Effector CD8-positive, alpha-beta T cell (primary cell): ENCODE measurements at regions not wholly inside any gene's neighbourhood (a gene's known extent, or its start where the extent isn't known, plus 50 kb on each side); places are given as distances from the start of the nearest gene placed in this dataset.

Source experiments
- DNase-seq: peaks from one replicate; lab custom pipeline; 2025; lab: John Stamatoyannopoulos, UW

DNA sequence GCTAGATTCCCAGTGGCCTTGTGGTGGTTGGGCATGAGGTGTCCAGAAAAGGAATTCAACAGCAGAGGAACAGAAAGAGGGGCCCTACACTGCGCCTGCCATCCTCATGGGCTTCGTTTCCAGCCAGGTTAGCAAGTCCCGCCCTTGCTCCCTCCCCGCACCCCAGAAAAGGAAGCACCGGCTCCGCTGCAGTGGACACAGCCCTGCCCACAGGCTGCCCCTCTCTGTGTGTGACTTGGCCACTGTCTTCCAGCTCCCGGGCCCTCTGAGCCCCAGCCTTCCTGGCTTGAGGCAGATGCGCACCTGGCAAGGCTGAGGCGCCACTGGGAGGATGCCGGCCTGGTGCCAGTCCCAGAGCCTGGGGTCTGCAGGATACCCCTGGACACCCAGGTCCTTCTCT is 305.0 kb upstream of the IRX4 start:
- DNase-seq, result no peak

DNA sequence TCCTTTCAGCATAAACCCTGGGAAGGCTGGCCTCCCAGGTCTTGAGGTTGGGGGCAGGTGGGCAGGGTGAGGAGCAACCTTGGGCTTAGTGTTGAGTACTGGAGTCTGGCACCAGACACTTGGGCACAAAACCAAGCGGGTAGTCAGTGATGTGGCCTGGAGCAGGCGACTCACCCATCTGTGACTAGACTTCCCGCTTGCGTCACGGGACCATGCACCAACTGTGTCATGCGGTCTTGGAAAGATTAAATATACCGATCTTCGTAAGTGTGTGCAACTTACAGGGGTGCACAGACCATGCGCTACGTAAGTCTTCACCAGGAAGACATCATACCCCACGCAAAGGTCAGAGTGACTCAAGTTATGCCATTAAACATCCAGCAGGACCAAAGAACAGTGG is 304.4 kb upstream of the IRX4 start:
- DNase-seq, result no peak

DNA sequence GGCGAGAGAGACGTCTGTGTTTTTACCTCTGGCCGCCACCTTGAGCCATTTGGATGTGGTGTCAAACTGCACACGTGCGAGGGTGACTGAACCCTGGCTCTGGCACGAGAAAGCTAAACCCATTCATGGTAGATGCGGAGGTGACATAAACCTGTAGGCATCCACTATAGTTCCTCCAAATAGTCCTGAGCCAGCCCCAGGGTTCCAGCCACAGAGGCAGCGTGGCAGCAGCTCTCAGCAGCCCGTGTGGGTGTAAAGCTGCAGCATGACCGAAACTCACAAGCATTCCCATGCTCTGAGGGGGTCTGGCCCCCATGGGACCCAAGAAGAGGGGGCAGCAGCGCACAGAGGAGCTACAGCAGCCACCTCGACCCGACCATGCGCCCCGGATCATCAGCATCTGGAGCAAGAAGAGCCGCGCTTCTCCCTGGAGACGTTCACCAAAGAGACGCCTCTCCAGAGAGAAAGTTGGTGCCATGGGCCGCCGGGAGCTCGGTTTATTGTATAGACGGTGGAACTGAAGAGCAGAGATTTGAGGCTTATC is 303.8 kb upstream of the IRX4 start:
- DNase-seq, result no peak

DNA sequence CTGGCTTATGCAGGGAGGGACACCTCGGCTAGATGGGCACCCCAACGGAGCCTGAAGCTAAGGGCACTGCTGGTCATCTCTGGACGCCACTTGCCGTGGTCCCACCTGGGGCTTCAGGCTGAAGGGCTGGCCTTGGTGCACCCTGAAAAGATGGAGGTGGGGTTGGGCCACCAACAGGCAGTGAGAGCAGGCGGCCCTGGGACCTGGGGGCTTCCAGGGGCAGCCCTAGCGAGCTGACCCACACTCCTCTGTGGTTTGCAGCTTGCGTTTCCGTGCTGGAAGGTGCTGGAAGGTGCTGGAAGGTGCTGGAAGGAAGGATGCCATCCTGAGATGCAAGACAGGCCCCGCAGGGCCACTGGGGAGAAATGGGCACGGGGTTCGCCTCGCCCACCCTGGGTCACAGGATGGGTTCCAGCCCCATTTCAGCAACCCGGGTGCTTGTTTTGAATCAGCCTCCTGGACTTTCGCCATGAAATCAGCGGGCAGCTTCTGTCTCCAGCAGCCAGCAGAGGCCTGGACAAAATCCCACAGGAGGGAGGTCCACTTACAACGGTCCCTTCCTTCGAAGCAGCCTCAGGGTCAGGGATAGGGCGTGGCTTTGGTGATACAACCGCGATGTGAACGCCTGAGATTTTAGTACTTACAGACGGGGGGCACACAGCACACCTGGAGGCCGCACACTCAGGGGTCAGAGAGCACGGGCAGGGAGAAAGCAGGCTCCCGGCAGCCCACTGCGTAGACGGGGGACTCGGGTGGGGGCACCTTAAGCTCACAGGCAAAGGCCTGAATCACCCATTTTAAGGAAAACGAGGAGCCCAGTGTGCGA is 303.1 kb upstream of the IRX4 start:
- no peak for DNase-seq

DNA sequence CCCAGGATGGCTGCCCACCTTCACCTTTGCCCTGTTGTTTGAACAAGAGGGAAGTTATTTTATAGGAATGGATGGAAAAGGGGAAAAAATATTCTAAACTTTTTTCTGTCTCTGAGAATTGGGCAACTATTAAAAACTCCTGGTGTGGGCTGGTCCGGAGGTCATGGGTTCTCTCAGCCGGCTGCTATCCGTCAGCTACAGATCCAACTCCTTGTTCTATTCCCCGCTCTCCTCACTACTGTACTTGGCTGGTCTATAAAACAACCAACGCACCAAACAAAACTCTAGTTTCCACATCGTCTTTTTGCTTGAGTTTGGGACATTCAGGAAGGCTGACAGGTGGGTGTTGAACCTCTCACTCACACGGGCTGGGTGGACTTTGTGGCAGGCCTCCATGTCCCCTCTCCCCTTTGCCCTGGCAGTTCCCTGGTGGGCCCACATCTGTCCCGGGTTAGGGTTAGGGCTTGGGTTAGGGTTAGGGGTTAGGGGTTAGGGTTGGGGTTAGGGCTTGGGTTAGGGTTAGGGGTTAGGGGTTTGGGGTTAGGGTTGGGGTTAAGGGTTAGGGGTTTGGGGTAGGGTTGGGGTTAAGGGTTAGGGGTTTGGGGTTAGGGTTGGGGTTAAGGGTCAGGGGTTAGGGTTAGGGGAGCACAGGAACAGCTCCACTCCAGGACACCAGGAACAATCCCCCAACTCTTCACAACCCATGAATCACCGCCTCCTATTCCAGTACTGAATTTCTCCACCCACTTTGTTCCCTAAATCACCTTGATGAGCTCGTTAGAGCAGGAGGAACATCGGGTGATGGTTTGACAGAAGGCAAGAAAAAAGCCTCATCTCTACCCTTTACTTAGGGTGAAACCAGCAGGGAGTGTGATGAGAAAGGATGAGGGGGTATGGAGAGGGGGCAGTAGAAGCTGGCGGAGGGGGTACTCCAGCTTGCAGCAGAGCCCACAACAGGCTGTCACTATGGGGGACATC is 302.1 kb upstream of the IRX4 start:
- no peak for DNase-seq

DNA sequence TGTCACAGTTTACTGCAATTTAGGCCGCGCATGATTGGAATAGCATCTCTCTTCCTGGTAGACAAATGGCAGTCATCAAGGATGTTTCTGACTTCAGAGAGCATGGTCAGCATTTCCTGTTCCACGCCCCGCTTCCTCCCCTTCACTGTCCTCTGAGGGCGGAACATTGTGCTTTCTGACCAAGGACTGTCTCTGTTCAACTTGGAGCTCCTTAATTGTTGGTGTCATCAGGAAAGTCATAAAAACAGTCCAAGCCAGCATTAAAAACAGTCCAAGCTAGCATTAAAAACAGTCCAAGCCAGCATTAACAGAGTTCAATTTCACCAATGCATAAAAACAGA is 301.3 kb upstream of the IRX4 start:
- DNase-seq, result no peak

DNA sequence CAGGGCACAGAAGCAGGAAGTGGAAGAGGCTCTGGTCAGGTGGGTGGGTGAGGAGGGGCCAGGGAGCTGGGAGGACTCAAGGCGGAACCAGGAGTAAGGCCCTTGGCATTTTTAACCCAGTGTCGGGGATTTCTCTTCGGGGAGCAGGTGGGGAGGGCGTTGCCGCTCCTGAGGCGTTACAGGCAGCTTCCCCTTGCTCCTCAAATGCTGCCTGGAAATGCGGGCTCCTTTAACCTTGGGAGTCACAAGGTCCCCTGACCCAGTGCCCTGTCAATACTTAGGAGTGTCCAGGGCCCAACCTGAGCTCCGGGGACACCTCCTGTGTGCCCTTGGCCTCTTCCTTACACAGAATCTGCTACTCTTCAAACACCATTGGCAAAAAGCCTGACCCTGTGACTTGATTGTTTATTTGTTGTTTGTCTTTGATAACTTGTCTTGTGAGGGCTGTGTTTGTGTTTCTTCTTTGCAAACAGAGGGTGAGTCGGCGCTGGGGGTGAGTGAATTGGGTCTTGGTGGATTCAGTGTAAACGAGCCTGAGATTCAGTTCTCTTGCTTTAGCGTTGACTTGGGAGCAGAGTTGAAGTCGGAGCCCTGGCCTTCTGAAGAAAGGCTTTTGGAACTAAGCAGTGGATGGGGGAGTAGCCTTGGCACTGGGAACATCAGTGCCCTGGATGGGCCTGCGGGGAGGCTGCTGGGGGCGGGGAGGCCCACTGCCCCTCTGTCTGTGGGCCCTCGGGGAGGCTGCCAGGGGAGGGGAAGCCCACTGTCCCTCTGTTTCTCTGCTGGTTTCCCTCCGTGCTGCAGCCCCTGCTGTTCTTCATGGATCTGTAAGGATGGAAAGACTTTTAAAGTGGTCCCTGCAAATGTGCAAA is 300.7 kb upstream of the IRX4 start:
- no peak for DNase-seq

DNA sequence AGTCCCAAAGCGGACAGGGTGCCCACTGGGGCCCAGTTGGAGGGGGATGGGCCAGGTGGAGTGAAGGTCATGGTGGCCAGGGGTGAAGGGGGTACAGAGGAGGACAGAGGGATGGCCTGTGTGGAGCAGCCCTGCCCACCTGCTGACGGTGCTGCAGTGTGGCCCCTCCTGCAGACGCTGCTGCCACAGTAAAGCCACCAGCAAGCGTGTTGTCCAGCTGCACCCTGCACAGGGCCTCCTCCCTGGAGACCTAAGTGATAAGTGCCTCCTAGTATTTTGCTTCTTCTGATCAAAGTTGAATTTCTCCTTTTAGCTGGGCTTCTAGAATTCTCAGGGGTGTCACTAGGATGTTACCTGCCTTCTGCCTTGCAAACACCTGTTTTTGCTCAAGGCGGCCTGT is 299.3 kb upstream of the IRX4 start:
- no peak for DNase-seq

DNA sequence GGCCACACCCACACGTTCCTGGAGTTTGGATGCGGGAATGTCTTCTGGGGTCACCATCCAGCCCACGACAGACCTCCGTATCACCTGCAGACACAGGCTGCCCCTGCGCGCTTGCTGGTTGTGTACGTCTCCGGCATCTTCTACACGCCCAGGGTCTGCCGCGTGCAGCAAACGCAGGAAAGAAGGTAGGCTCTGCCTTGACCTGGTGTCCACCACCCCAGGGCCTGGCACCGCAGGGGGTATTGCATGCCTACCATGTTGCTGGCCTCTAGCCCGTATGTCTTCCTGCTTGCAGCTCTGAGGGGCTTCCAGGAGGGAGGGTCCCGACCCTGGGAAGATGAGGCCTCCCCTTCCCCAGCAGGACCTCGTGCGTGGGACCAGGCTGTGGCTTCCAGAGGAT is 298.8 kb upstream of the IRX4 start:
- no peak for DNase-seq

DNA sequence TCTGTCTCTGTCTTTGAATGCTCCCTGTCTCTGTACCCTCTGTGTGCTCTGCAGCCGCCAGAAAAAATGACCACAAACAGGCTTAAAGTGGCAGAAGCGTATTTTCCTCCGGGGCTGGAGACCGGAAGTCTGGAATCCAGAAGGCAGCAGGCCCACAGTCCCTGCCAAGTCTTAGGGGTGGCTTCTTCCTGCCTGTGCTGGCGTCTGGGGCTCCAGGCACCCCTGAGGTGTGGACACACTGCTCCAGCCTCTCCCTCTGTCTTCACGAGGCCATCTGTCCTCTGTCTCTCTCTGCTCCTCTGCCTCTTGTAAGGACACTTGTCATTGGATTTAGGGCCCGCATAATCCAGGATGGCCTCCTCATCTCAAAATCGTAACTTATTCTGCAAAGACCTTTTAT is 298.4 kb upstream of the IRX4 start:
- DNase-seq, result no peak

DNA sequence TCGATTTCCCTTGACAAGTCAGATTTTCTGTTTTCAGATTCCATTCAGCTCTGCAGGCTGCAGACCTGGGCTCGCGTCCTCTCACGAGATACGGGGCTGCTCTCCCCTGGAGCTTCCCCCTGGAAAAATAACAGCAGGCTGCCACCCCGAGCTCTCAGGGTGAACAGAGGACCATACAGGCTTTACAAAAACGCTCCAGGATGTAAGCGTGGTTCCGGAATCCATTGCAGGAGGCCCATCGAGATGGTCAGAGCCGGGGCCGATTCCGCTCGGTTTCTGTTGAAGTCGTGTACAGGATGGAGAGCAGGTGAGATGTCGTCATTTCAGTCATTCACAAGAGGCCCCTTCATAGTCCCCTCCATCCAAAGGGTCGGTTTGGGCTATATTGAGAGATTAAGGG is 297.7 kb upstream of the IRX4 start:
- DNase-seq, result no peak

DNA sequence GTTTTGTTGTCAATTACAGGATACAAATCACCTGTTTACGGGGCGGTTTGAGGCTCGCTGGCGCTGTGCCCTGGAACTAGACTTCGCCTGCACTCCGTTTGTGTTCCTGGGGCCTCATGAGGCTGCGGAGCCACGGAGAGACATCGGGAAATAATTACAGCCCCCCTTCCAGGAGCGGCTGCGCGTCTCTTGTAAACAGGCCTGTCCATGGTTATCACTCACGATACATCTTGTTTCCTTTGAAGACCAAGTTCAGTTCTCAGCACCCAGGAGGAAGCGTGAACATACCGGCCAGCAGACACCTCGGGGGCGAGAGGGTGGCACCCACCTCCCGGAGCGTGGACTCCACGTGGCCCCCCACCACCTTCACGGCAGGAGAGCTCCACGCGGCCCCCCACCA is 297.1 kb upstream of the IRX4 start:
- no peak for DNase-seq

DNA sequence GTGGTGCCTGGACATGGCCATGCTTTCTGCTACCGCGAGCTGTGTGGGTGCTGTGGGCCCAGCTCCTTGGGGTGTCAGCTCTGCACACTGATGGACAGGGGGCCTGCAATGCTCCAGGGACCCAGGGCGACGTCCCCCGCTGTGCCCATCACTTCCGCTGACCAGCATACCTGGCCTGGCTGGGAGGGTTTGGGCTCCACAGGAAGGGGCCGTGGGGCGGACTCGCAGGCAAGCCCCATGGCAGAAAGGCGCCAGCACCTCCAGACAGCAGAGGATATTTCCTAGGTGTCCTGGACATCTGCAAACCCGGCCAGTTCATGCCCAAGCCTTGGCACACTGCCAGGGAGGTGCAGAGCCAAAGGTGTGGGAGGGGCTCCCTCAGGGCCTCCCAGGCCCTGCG is 295.8 kb upstream of the IRX4 start:
- DNase-seq, result no peak

DNA sequence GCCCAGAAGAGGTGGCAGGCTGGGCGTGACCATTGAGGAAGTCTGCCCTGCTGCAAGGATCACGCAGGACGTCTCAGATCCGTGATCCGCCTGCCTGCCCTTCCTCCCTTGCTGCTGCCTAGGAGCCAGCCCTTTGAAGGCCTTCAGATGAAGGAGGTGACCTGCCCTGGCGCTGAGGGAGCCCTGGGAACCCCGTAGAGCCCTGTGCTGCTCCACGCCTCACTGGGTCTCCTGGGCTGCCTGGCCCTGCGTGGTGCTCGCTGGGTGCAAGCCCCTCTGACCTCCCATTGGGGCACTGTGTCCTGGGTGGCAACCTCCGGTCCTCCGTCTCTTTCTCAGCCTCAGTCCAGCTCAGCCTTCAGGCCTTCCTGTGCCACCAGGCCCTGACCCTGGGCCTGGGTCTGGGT is 295.3 kb upstream of the IRX4 start:
- DNase-seq, result no peak

DNA sequence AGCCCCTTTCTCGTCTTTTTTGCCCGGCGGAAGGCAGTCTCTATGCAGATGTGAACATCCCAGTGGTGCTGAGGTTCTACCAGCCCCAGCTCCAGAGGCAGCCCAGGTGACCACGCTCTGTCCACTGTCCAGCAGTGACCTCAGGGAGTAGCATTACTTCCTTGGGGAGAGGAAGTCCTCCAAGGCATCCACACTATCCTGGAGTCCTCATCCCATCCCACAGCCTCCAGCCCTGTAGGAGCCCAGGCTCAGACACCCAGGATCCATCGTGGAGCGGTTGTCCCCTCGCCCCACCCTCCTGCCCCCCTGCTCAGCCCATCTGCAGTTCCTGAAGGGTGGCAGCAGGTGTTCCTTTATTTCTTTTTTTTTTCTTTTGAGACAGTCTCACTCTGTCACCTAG is 294.5 kb upstream of the IRX4 start:
- DNase-seq, result no peak

DNA sequence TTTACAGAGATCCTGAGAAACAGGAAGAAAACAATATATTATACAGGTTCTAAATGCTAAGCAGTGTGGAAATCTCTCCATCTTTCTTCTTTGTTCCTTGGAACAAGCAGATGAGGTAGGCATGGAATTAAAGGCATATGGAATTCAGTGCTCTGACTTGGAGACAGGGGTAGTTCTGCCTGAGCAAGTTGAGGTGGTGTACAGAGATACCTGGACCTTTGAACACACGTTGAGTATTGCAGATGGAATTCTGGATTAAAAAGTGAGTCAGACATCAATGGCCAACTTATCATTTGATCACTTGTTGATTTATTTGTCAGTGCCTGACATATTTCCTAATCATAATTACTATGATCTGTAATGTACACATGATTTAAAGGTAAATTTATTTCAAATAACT is 293.9 kb upstream of the IRX4 start:
- no peak for DNase-seq

DNA sequence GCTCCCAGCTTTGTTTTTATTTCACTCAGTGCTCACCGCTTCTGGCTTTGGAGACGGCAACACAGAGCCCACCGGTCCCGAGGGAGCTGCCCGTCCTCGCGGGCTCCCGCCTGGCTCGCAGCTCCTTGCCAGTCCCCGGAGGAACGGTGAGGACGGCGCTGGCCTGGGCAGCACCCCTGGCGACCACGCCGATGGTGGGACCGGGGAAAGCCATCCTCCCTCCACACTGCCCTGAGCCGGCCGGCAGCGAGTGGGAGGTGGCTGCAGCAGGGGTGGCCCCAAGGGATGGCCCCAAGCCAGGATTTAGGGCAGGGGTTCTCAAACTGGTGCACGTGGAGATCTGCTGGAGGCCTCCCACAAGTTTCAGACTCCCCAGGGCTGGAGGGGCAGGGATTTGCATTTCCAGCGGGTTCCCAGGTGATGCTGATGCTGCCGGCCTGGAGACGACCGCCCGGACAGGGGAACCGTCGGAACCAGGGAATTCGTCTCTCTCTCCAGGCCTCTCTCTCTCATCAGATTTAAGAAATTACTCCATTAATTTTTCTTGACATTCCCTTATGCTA is 293.2 kb upstream of the IRX4 start:
- no peak for DNase-seq

DNA sequence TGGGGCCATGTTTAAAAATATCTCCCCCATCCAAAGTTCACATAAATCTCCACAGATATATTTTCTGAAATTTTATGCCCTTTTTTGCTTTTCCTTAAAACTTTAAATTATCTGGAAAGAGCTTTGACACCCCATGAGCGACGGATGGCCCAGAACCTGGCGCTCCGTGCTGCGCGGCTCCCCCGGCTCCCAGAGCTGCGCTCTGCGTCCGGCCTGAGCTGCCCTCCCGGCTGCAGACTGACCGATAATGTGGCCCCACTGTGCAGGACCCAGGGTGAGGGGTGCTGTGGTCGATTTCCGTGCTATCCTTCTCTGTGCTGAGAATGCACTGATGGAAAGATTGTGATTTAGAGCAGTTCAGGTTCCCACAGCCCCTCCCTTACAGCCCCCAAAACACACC is 292.3 kb upstream of the IRX4 start:
- no peak for DNase-seq

DNA sequence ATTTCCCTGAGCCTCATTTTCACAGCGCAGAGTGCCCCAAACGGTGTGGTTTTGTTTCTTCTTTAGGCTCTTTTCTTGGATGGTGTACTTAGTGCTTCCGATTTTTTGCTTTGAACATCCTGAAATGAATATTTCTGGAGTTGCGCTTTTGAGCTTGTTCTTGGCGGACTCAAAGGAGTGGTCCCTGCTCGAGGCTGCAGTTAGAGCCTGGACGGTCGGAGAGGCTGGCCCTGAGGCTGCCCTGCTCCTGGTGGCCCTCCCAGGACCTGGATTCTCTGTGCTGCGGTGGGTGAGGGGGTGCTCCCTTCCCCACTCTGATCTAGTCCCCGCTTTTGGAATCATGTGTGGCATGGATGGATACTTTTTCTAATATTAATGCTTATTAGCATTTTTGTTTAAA is 291.8 kb upstream of the IRX4 start:
- no peak for DNase-seq

DNA sequence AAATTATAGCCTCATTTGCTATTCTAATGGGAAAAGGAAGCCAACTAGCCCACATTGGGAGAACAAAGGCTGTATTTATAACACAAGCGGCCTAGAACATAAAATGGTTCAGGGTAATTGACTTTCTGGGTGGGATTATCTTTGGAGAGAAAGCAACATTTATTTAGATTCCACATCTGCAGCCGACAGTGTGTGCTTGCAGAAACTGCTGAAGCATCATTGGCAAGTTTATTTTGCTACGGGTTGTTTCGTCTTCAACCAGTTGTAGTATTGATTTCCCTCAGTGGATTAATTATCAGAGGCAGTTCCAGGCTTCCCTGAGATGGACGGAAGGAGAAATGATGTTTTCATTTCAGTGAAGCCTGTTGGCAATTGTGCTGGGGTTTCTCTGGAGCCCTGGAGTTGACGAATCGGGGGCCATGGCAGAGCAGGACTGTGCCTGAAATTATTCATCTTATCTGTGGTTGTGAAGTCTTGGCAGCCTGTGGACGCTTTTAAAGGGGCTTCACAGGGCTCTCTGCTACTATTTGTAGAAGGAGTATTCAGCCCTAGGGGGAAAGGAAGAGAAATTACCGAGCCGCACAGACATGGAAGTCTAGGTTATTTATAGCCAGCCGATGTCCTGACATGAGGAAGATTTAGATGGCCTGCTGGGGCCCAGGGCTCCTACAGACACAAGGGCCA is 290.6 kb upstream of the IRX4 start:
- no peak for DNase-seq

DNA sequence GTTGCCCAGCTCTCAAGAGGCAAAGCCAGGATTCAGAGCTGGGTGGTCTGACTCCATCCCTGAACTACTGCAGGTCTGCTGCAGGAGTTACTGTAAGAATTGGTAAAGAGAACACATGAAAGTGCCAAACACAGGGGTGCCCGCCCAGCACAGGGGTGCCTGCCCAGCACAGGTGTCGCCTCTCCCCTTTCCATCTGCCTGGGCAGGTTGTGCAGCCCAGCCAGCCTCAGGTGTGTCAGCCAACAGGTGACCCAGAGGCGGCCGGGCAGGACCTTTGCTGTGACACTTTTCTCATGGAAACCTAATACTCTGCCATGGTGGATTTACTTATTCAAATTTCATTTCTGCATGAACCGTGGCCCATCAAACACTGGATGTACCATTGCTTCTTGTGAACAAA is 289.7 kb upstream of the IRX4 start:
- DNase-seq, result no peak
